ENCODE measurements at regions not wholly inside any gene's neighbourhood (a gene's known extent, or its start where the extent isn't known, plus 50 kb on each side); places are given as distances from the start of the nearest gene placed in this dataset.

GRCh38 chr15:26083896-26084295, 220.8 kb upstream of the ATP10A start:
- Mint-ChIP-seq H3K27ac (no peak overlapping the region), H3K27me3 (peaks cover 4 to 8% of the 10 kb centered on the region in 2 donors), H3K4me1 (peaks cover 32 to 41% (median 37%) of the 10 kb centered on the region in 3 donors), H3K9me3 (peaks cover 0 to 5% (median 3%) of the 10 kb centered on the region in 5 donors), H3K4me3 (no peak overlapping the region), H3K36me3 (peaks cover 0 to 3% (median 0%) of the 10 kb centered on the region in 3 donors)
- H3K27ac ChIP-seq (ENCODE audit: low read depth, low read length) = no peak overlapping the region
- no peaks in the 10 kb centered on the region for H3K27me3 ChIP-seq (ENCODE audit: insufficient read depth, low read length, poor library complexity, severe bottlenecking)
- H3K4me3 ChIP-seq (ENCODE audit: low read length) = no peak overlapping the region
- H3K36me3 ChIP-seq (ENCODE audit: insufficient read depth, low read length) = no peaks in the 10 kb centered on the region
- peaks cover 11% of the 10 kb centered on the region for H3K4me1 ChIP-seq (ENCODE audit: insufficient read depth, low read length)
- no peaks in the 10 kb centered on the region for H3K9me3 ChIP-seq (ENCODE audit: low read length)
- ChIA-PET CTCF (no interaction called here), POLR2A (no interaction called here)
- no peak for DNase-seq

DNA sequence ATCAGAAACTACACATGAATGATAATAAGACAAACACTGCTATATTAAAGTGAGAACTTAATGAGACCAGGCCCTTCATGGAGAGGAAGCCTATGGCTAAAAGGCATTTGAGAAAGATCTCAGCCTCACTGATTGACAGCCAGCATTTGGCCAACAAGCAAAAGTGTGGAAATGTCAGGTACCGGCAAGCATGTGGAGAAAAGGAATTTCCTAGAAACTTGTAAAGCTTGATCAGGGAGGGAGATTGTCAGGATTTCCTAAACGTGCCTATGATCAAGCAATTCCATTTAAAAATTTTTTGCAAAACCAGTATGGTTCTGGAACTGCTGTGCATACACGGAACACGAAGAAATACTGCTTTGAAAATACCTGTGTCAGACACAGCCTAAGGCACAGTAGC, 220.3 kb upstream of the ATP10A start:
- Mint-ChIP-seq H3K4me3 (peak overlapping the region in 5 of 7 donors; percentile 82 to 93 (median 87)), H3K9me3 (peaks cover 0 to 5% (median 3%) of the 10 kb centered on the region in 5 donors), H3K27me3 (peaks cover 4 to 8% of the 10 kb centered on the region in 2 donors), H3K36me3 (peaks cover 0 to 3% (median 0%) of the 10 kb centered on the region in 3 donors), H3K4me1 (peaks cover 35 to 41% (median 39%) of the 10 kb centered on the region in 3 donors), H3K27ac (peak overlapping the region in 4 of 8 donors; percentile 94 to 97 (median 95))
- no peak for DNase-seq
- Histone ChIP-seq H3K27me3 (ENCODE audit: insufficient read depth, low read length, poor library complexity, severe bottlenecking) (no peaks in the 10 kb centered on the region), H3K27ac (ENCODE audit: low read depth, low read length) (no peak overlapping the region), H3K9me3 (ENCODE audit: low read length) (no peaks in the 10 kb centered on the region), H3K36me3 (ENCODE audit: insufficient read depth, low read length) (no peaks in the 10 kb centered on the region), H3K4me1 (ENCODE audit: insufficient read depth, low read length) (peaks cover 11% of the 10 kb centered on the region), H3K4me3 (ENCODE audit: low read length) (no peak overlapping the region)
- CTCF ChIA-PET = no interaction called here
- POLR2A ChIA-PET = no interaction called here

- peak; percentile 81 to 97 (median 93) for DNase-seq
- peak overlapping the region; percentile 55 for H3K27ac ChIP-seq (ENCODE audit: low read depth, low read length)
- peaks cover 0 to 7% (median 3%) of the 10 kb centered on the region in 5 donors for H3K9me3 Mint-ChIP-seq
- H3K36me3 ChIP-seq (ENCODE audit: insufficient read depth, low read length) = no peaks in the 10 kb centered on the region
- no peaks in the 10 kb centered on the region for H3K9me3 ChIP-seq (ENCODE audit: low read length)
- POLR2A ChIA-PET = no interaction called here
- peaks cover 0 to 3% (median 0%) of the 10 kb centered on the region in 3 donors for H3K36me3 Mint-ChIP-seq
- H3K4me1 ChIP-seq (ENCODE audit: insufficient read depth, low read length) = peaks cover 11% of the 10 kb centered on the region
- H3K27me3 ChIP-seq (ENCODE audit: insufficient read depth, low read length, poor library complexity, severe bottlenecking) = no peaks in the 10 kb centered on the region
- H3K4me3 Mint-ChIP-seq = peak overlapping the region; percentile 82 to 96 (median 88)
- peak overlapping the region; percentile 78 to 98 (median 95) for H3K27ac Mint-ChIP-seq
- CTCF ChIA-PET = no interaction called here
- H3K27me3 Mint-ChIP-seq = peaks cover 1 to 10% of the 10 kb centered on the region in 2 donors
- peaks cover 41 to 47% (median 43%) of the 10 kb centered on the region in 3 donors for H3K4me1 Mint-ChIP-seq
- H3K4me3 ChIP-seq (ENCODE audit: low read length) = peak overlapping the region; percentile 70
These were observed 219.3 kb upstream of the ATP10A start for GRCh38 chr15:26082221-26083109.

DNA sequence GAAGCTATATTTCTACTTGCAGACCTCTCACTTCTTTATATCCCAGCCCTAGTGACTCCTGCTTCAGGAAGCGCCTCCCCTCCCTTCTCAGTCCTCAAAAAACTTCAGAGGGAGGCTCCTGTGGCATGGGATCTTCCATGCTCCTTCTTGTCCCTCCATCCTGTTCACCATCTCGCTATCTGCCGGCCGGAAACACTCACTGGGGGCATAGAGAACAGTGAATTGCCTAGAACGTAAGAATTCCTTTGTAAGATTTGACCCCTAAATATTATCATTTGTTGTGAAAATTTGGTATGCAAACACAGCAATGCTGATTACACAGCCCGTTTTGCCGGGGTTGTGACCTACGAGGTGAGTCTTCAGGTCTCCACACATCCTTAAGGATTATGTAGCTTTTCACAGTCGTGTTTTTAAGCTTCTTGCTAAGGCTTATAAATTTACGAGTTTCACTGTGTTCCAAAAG, 218.7 kb upstream of the ATP10A start:
- Histone ChIP-seq H3K27ac (ENCODE audit: low read depth, low read length) (no peak overlapping the region), H3K4me3 (ENCODE audit: low read length) (peak overlapping the region; percentile 70), H3K36me3 (ENCODE audit: insufficient read depth, low read length) (no peaks in the 10 kb centered on the region), H3K4me1 (ENCODE audit: insufficient read depth, low read length) (peaks cover 11% of the 10 kb centered on the region), H3K27me3 (ENCODE audit: insufficient read depth, low read length, poor library complexity, severe bottlenecking) (no peaks in the 10 kb centered on the region), H3K9me3 (ENCODE audit: low read length) (no peaks in the 10 kb centered on the region)
- ChIA-PET CTCF (no interaction called here), POLR2A (no interaction called here)
- DNase-seq = peak in 1 of 5 donors; percentile 0
- Mint-ChIP-seq H3K36me3 (peaks cover 0 to 3% (median 0%) of the 10 kb centered on the region in 3 donors), H3K4me3 (peak overlapping the region; percentile 82 to 96 (median 88)), H3K27me3 (peaks cover 0 to 10% of the 10 kb centered on the region in 2 donors), H3K9me3 (peaks cover 0 to 7% (median 3%) of the 10 kb centered on the region in 5 donors), H3K4me1 (peaks cover 41 to 47% (median 43%) of the 10 kb centered on the region in 3 donors), H3K27ac (peak overlapping the region; percentile 78 to 98 (median 95))

GRCh38 chr15:26075770-26076169, 212.6 kb upstream of the ATP10A start:
- Histone ChIP-seq H3K27me3 (ENCODE audit: insufficient read depth, low read length, poor library complexity, severe bottlenecking) (no peaks in the 10 kb centered on the region), H3K9me3 (ENCODE audit: low read length) (no peaks in the 10 kb centered on the region), H3K36me3 (ENCODE audit: insufficient read depth, low read length) (no peaks in the 10 kb centered on the region), H3K27ac (ENCODE audit: low read depth, low read length) (no peak overlapping the region), H3K4me3 (ENCODE audit: low read length) (no peak overlapping the region), H3K4me1 (ENCODE audit: insufficient read depth, low read length) (no peaks in the 10 kb centered on the region)
- H3K27me3 Mint-ChIP-seq = peaks cover 9 to 26% of the 10 kb centered on the region in 2 donors
- H3K4me1 Mint-ChIP-seq = peaks cover 16 to 25% (median 21%) of the 10 kb centered on the region in 3 donors
- POLR2A ChIA-PET = no interaction called here
- peaks cover 0 to 4% (median 0%) of the 10 kb centered on the region in 5 donors for H3K9me3 Mint-ChIP-seq
- peaks cover 0 to 5% (median 0%) of the 10 kb centered on the region in 3 donors for H3K36me3 Mint-ChIP-seq
- no peak overlapping the region for H3K4me3 Mint-ChIP-seq
- CTCF ChIA-PET = no interaction called here
- no peak overlapping the region for H3K27ac Mint-ChIP-seq
- DNase-seq = no peak

DNA sequence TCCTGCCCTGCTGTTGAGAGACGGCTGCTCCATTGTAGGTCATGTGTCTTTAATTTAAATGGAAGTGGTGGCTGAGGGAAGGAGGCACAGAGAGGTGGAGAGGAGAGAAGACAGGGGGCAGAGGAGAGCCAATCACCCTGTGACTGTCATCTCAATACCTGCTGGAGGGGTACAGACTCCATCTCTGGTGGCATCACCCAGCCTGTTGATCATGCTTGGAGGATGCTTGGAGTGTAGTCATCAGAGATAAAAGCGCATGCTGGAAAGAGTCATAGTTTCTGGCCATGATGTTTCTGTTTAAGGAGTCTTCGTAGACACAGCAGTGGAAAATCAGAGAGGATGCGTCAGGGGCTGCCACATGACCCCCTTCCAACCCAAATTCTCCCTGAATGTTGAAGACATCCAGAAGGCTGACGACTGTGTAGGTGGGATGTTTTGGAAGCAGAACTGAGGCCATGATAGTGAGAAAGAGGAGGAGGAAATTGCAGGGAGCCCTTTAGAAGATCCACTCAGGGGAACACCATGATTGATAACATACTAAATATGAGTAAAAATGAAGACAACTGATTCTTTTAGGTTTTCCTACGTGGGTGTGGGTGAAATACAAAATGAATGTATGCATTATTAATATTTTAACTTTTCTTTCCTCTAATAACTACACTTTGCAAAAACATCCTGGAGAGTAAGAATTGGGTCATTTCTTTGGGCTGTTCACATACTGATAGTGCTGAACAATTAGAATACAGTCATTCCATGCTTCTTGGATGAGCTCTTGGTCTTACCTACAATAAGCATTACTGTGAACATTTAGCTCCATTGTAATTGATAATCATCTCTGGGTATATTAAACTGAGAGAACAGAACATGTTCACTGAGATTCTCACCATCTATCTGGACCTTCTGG, 210.6 kb upstream of the ATP10A start:
- Histone ChIP-seq H3K27me3 (ENCODE audit: insufficient read depth, low read length, poor library complexity, severe bottlenecking) (no peaks in the 10 kb centered on the region), H3K27ac (ENCODE audit: low read depth, low read length) (no peak overlapping the region), H3K4me1 (ENCODE audit: insufficient read depth, low read length) (no peaks in the 10 kb centered on the region), H3K4me3 (ENCODE audit: low read length) (no peak overlapping the region), H3K9me3 (ENCODE audit: low read length) (no peaks in the 10 kb centered on the region), H3K36me3 (ENCODE audit: insufficient read depth, low read length) (no peaks in the 10 kb centered on the region)
- ChIA-PET CTCF (no interaction called here), POLR2A (no interaction called here)
- Mint-ChIP-seq H3K36me3 (peaks cover 0 to 5% (median 0%) of the 10 kb centered on the region in 3 donors), H3K9me3 (peaks cover 0 to 4% (median 0%) of the 10 kb centered on the region in 5 donors), H3K27me3 (peaks cover 14 to 30% of the 10 kb centered on the region in 2 donors), H3K4me3 (no peak overlapping the region), H3K4me1 (peaks cover 5 to 9% (median 6%) of the 10 kb centered on the region in 3 donors), H3K27ac (peak overlapping the region in 1 of 8 donors; percentile 51)
- no peak for DNase-seq

DNA sequence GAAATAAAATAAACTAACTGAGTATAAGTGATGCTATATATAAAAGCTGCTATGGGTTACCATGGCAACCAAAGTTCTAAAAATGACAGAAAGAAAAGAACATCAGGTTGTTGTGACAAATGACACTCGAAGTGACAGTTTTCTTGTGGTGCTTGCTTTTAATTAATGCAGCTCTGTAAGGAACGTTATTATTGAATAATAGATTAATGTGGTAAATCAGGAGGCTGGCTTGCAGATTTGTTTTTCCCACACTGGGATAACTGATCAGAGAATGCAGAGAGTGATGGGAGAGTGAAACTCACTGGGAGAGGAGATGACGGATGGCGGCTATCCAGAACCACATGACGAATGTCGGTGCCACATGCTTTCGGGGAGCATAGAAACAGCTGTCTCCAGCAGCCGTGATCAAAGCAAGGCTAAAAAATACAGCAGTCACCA, 207.0 kb upstream of the ATP10A start:
- ChIA-PET CTCF (no interaction called here), POLR2A (no interaction called here)
- Histone ChIP-seq H3K9me3 (ENCODE audit: low read length) (no peaks in the 10 kb centered on the region), H3K4me3 (ENCODE audit: low read length) (no peak overlapping the region), H3K4me1 (ENCODE audit: insufficient read depth, low read length) (no peaks in the 10 kb centered on the region), H3K27ac (ENCODE audit: low read depth, low read length) (no peak overlapping the region), H3K27me3 (ENCODE audit: insufficient read depth, low read length, poor library complexity, severe bottlenecking) (no peaks in the 10 kb centered on the region), H3K36me3 (ENCODE audit: insufficient read depth, low read length) (no peaks in the 10 kb centered on the region)
- peaks cover 15 to 34% of the 10 kb centered on the region in 2 donors for H3K27me3 Mint-ChIP-seq
- H3K4me3 Mint-ChIP-seq = peak overlapping the region in 1 of 7 donors; percentile 10
- DNase-seq = no peak
- H3K4me1 Mint-ChIP-seq = no peaks in the 10 kb centered on the region
- H3K36me3 Mint-ChIP-seq = peaks cover 0 to 5% (median 0%) of the 10 kb centered on the region in 3 donors
- no peak overlapping the region for H3K27ac Mint-ChIP-seq
- H3K9me3 Mint-ChIP-seq = peaks cover 0 to 2% (median 0%) of the 10 kb centered on the region in 5 donors

Measured in CD8-positive, alpha-beta memory T cell (primary cell).